HepG2 (cell line): ENCODE measurements at regions not wholly inside any gene's neighbourhood (a gene's known extent, or its start where the extent isn't known, plus 50 kb on each side); places are given as distances from the start of the nearest gene placed in this dataset.

Experiments used
- ATAC-seq: fragments of 200-7000 bp; cut with Tn5 transposase; 3 replicates; pipeline ENCODE4 v1.9.1; 2020; ENCODE audit warnings: mild to moderate bottlenecking, moderate library complexity
- BruUV-seq: library from RNA; stranded (reverse); fragments of 400-500 nt; replicated peaks from 2 replicates; lab custom pipeline; 2021; lab: Mats Ljungman, UMichigan
- CTCF ChIA-PET: fragments of 300-600 bp; formaldehyde crosslinking; extraction: SDS; loops from one replicate; lab custom pipeline; 2021; ENCODE audit warnings: low total read pairs, inconsistent platforms, low intra/inter-chr PET ratio; lab: Yijun Ruan, JAX
- POLR2A ChIA-PET: fragments of 350-600 bp; sonication (Branson Sonifier 250); formaldehyde crosslinking; loops from one replicate; lab custom pipeline; 2020; ENCODE audit warnings: antibody characterized with exemption, inconsistent platforms; lab: Yijun Ruan, JAX
- DNase-seq: peaks from one replicate; pipeline ENCODE4 v3.0.0-alpha.2; 2015; ENCODE audit warnings: low spot score
- FAIRE-seq: peaks from 3 replicates; lab custom pipeline; 2011; peaks lifted over from hg19 to GRCh38; lab: Jason Lieb, UNC
- H2AFZ ChIP-seq: one replicate; pipeline ENCODE4 v1.6.1; 2011; ENCODE audit warnings: low read length, inconsistent platforms
- H3K27ac ChIP-seq: fragments of 300-600 bp; 3 replicates; pipeline ENCODE4 v1.8.0; 2011; ENCODE audit warnings: mixed run types, mild to moderate bottlenecking, mixed read lengths, low read length, inconsistent platforms; ENCODE audit not compliant: insufficient read depth; ENCODE audit errors: extremely low read length
- H3K27me3 ChIP-seq, 2 experiments: fragments of 200-600 bp in 1 of 2; 2 replicates in 1 of 2; 3 replicates in 1 of 2; pipeline versions ENCODE4 v1.6.0 to v1.8.0; 2011; ENCODE audit warnings: low read length in 2 of 2, mild to moderate bottlenecking in 2 of 2, moderate library complexity in 2 of 2, inconsistent platforms in 1 of 2; ENCODE audit not compliant: insufficient read depth in 2 of 2, control insufficient read depth in 1 of 2
- H3K36me3 ChIP-seq, 2 experiments: fragments of 200-600 bp in 1 of 2; replicated peaks in 1 of 2; 2 replicates in 1 of 2; 3 replicates in 1 of 2; pipeline versions ENCODE4 v1.5.1 to v1.8.0; 2011; ENCODE audit warnings: low read length in 2 of 2, inconsistent platforms in 1 of 2; ENCODE audit not compliant: insufficient read depth in 2 of 2, control insufficient read depth in 1 of 2
- H3K4me1 ChIP-seq: 2 replicates; pipeline ENCODE4 v1.5.1; 2012; ENCODE audit warnings: low read length, inconsistent platforms; ENCODE audit not compliant: insufficient read depth
- H3K4me2 ChIP-seq: 2 replicates; pipeline ENCODE4 v1.6.0; 2011; ENCODE audit warnings: low read depth, low read length, inconsistent platforms
- H3K4me3 ChIP-seq, 3 experiments: fragments of 200-600 bp in 1 of 3; sonication (generic), shearing (Covaris generic) in 1 of 3; replicated peaks in 1 of 3; 2 replicates each; pipeline ENCODE4 v1.5.1; 2011 to 2016; ENCODE audit warnings: low read length in 3 of 3, inconsistent platforms in 2 of 3, low read depth in 2 of 3, mild to moderate bottlenecking in 2 of 3, control low read depth in 1 of 3, mixed read lengths in 1 of 3; ENCODE audit not compliant: insufficient read depth in 1 of 3
- H3K79me2 ChIP-seq: one replicate; pipeline ENCODE4 v1.6.1; 2011; ENCODE audit warnings: low read length, inconsistent platforms; ENCODE audit not compliant: insufficient read depth
- H3K9ac ChIP-seq: 2 replicates; pipeline ENCODE4 v1.6.0; 2011; ENCODE audit warnings: mild to moderate bottlenecking, low read depth, low read length, inconsistent platforms; ENCODE audit not compliant: insufficient read depth
- H3K9me3 ChIP-seq: 2 replicates; pipeline ENCODE4 v1.5.1; 2012; ENCODE audit warnings: mild to moderate bottlenecking, low read length
- H4K20me1 ChIP-seq: 2 replicates; pipeline ENCODE4 v1.6.0; 2011; ENCODE audit warnings: inconsistent platforms, mild to moderate bottlenecking, low read length, moderate library complexity; ENCODE audit not compliant: insufficient read depth
- ARID3A ChIP-seq: IDR thresholded peaks from 2 replicates; pipeline ENCODE4 v1.6.1; 2012; ENCODE audit warnings: low read depth, low read length, improper control_type of control experiment
- FOXM1 ChIP-seq: sonication (generic); formaldehyde crosslinking; IDR thresholded peaks from 2 replicates; pipeline ENCODE4 v1.5.0; 2020; ENCODE audit warnings: missing genetic modification reagents
- GMEB2 ChIP-seq: IDR thresholded peaks from 2 replicates; pipeline ENCODE4 v1.6.1; 2016; ENCODE audit warnings: missing biosample characterization, missing genetic modification reagents, low read depth
- HIVEP1 ChIP-seq: sonication (generic); formaldehyde crosslinking; IDR thresholded peaks from 2 replicates; pipeline ENCODE4 v1.4.0; 2020; ENCODE audit warnings: mild to moderate bottlenecking, missing genetic modification reagents
- HMG20B ChIP-seq: conservative IDR thresholded peaks from 2 replicates; pipeline ENCODE4 v1.6.1; 2016; ENCODE audit warnings: missing genetic modification reagents, missing compliant biosample characterization
- KLF6 ChIP-seq: IDR thresholded peaks from 2 replicates; pipeline ENCODE4 v1.8.0; 2016; ENCODE audit warnings: missing biosample characterization, missing genetic modification reagents
- REPIN1 ChIP-seq: sonication (generic); formaldehyde crosslinking; IDR thresholded peaks from 2 replicates; pipeline ENCODE4 v1.8.0; 2022; ENCODE audit warnings: missing genetic modification reagents, low read depth, mild to moderate bottlenecking, borderline replicate concordance
- ZNF407 ChIP-seq: sonication (generic); formaldehyde crosslinking; IDR thresholded peaks from one replicate; pipeline ENCODE4 v1.5.1; 2020; ENCODE audit warnings: mild to moderate bottlenecking, missing genetic modification reagents; ENCODE audit errors: not compliant biosample characterization
- ZNF614 ChIP-seq: IDR thresholded peaks from 2 replicates; pipeline ENCODE4 v1.6.1; 2018; ENCODE audit warnings: missing biosample characterization, missing genetic modification reagents, inconsistent platforms, borderline replicate concordance
- ZNF678 ChIP-seq: sonication (generic); formaldehyde crosslinking; IDR thresholded peaks from 2 replicates; pipeline ENCODE4 v1.4.0; 2020; ENCODE audit warnings: mild to moderate bottlenecking, missing genetic modification reagents
- WGBS: methylation state at CpG from one replicate; pipeline ENCODE4 v1.1.6; 2017; ENCODE audit warnings: low lambda C conversion rate; 5-methylcytosine and 5-hydroxymethylcytosine counted together
- in situ Hi-C: cut with HindIII; loops from 2 replicates; pipeline ENCODE4 v1.10.0; 2017; ENCODE audit warnings: low pct_unique_long_range_greater_than_20kb; ENCODE audit not compliant: extremely low pct_ligation_motif_present
- intact Hi-C: fragments of 100-400 bp; cut with micrococcal nuclease; formaldehyde crosslinking; loops from one replicate; pipeline ENCODE4 v1.10.0; 2022; ENCODE audit not compliant: unreplicated experiment

- H3K9me3 ChIP-seq: no peaks in the 10 kb centered on the region
Observed at GRCh38 chr7:119028736-119029135, 804.2 kb downstream of the ANKRD7 start.

More at GRCh38 chr7:119028736-119029135, 804.2 kb downstream of the ANKRD7 start:
- no peak overlapping the region for H3K9ac ChIP-seq
- H2AFZ ChIP-seq: no peak overlapping the region
- no peaks in the 10 kb centered on the region for H3K36me3 ChIP-seq
- intact Hi-C loops: no loop called here
- FAIRE-seq: no peak
- no TSS peak for BruUV-seq
- DNase-seq: no peak
- H3K27ac ChIP-seq: no peak overlapping the region
- no peak for ATAC-seq
- no peaks in the 10 kb centered on the region for H4K20me1 ChIP-seq
- TF ChIP-seq KLF6 (no peak), REPIN1 (no peak), GMEB2 (CRISPR knock-in tag) (no peak), ARID3A (no peak), ZNF407 (CRISPR knock-in tag) (no peak), HMG20B (CRISPR knock-in tag) (no peak), HIVEP1 (CRISPR knock-in tag) (no peak), ZNF678 (CRISPR knock-in tag) (no peak), FOXM1 (no peak), ZNF614 (no peak)
- TF ChIP-seq, all 625 proteins: peak for 0
- POLR2A ChIA-PET: no interaction called here
- no peaks in the 10 kb centered on the region for H3K4me1 ChIP-seq
- no peak overlapping the region for H3K4me2 ChIP-seq
- 0% methylated on average over 1 of the region's 1 CpG for WGBS
- in situ Hi-C loops: no loop called here
- H3K27me3 ChIP-seq: no peaks in the 10 kb centered on the region
- H3K79me2 ChIP-seq: no peaks in the 10 kb centered on the region
- CTCF ChIA-PET: no interaction called here
- no peak overlapping the region for H3K4me3 ChIP-seq
